ENCODE measurements at regions not wholly inside any gene's neighbourhood (a gene's known extent, or its start where the extent isn't known, plus 50 kb on each side); places are given as distances from the start of the nearest gene placed in this dataset.

DNA sequence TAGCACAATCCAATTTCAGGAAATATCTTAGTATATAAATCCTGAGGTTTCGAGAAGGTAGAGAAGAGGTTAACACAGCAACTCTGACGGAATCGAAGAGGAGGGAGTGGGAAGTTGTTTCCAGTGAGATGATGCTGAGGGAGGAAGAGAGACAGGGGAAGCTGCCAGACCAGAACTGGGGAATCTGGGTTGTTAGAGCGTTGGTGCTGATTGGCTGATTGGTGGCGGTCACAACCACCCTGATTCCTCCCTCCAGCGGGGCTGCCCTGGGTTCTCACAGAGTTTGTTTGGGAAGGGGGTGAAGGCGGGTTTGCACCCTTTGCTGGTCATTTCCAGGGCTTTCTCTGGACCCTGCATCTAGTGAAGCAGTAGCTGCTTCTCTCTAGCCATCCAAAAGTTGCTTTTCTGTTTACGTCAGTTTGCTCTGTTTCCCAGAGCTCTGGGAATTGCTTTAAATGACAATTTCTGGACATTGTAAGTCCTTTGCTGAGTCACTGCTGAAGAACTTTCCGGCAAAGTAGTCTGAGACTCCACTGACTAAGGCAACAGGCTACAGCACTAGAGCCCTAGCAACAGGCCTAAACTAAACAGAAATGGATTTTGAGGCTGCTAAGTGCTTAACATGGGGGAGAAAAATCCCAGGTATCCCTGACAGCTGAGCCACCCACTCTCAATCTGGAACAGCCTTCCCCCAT is 90.1 kb downstream of the TENT5C start:
- TF ChIP-seq POLR2A (IDR thresholded peaks at IDR 0.05) = no peak
- TF ChIP-seq, protein P1, sequence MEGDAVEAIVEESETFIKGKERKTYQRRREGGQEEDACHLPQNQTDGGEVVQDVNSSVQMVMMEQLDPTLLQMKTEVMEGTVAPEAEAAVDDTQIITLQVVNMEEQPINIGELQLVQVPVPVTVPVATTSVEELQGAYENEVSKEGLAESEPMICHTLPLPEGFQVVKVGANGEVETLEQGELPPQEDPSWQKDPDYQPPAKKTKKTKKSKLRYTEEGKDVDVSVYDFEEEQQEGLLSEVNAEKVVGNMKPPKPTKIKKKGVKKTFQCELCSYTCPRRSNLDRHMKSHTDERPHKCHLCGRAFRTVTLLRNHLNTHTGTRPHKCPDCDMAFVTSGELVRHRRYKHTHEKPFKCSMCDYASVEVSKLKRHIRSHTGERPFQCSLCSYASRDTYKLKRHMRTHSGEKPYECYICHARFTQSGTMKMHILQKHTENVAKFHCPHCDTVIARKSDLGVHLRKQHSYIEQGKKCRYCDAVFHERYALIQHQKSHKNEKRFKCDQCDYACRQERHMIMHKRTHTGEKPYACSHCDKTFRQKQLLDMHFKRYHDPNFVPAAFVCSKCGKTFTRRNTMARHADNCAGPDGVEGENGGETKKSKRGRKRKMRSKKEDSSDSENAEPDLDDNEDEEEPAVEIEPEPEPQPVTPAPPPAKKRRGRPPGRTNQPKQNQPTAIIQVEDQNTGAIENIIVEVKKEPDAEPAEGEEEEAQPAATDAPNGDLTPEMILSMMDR (IDR thresholded peaks at IDR 0.05) = no peak

Measured in heart left ventricle (tissue), 13 donors.